ENCODE measurements at regions not wholly inside any gene's neighbourhood (a gene's known extent, or its start where the extent isn't known, plus 50 kb on each side); places are given as distances from the start of the nearest gene placed in this dataset.

DNA sequence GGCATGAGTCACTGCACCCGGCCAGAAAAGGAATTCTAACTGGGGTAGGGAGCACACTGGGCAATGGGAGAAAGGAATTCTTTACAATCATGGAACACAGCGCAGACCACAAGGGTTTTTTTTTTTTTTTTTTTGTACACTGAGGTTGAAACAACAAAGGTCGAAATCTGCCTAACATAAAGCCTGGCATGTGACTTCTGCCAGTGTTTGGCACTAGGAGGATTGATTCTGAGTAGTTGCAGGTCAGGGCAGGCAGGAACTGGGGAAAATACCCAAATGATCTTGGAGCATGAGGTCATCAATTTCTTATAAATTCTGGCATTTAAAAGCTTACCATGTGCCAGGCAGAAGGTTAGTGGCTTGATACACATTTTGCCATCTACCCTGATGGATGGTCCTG, 202.0 kb upstream of the SNX19 start:
- TF ChIP-seq, protein P1, sequence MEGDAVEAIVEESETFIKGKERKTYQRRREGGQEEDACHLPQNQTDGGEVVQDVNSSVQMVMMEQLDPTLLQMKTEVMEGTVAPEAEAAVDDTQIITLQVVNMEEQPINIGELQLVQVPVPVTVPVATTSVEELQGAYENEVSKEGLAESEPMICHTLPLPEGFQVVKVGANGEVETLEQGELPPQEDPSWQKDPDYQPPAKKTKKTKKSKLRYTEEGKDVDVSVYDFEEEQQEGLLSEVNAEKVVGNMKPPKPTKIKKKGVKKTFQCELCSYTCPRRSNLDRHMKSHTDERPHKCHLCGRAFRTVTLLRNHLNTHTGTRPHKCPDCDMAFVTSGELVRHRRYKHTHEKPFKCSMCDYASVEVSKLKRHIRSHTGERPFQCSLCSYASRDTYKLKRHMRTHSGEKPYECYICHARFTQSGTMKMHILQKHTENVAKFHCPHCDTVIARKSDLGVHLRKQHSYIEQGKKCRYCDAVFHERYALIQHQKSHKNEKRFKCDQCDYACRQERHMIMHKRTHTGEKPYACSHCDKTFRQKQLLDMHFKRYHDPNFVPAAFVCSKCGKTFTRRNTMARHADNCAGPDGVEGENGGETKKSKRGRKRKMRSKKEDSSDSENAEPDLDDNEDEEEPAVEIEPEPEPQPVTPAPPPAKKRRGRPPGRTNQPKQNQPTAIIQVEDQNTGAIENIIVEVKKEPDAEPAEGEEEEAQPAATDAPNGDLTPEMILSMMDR (IDR thresholded peaks at IDR 0.05; ENCODE audit: insufficient read depth, low read length, poor library complexity, severe bottlenecking) = no peak
- TF ChIP-seq EZH2phosphoT487 (conservative IDR thresholded peaks at IDR 0.05; ENCODE audit: low read length) = no peak

All from SU-DHL-6 (cell line).